OCI-LY7 (cell line): ENCODE measurements at regions not wholly inside any gene's neighbourhood (a gene's known extent, or its start where the extent isn't known, plus 50 kb on each side); places are given as distances from the start of the nearest gene placed in this dataset.

Experiments
- BruUV-seq: library from RNA; stranded (reverse); fragments of 400-500 nt; replicated peaks from 2 replicates; lab custom pipeline; 2021; lab: Mats Ljungman, UMichigan
- CTCF ChIA-PET: fragments of 300-600 bp; sonication (Branson Sonifier 250); formaldehyde crosslinking; loops from one replicate; lab custom pipeline; 2022; ENCODE audit warnings: antibody characterized with exemption; ENCODE audit not compliant: unreplicated experiment; lab: Charles Lee
- POLR2A ChIA-PET: fragments of 300-600 bp; sonication (Branson Sonifier 250); formaldehyde crosslinking; loops from one replicate; lab custom pipeline; 2022; ENCODE audit warnings: antibody characterized with exemption; lab: Charles Lee
- DNase-seq: peaks from one replicate; pipeline ENCODE4 v3.0.0-alpha.2; 2015; ENCODE audit warnings: low spot score
- H2AFZ ChIP-seq: fragments of 200-600 bp; sonication (generic), shearing (Covaris generic); 2 replicates; pipeline ENCODE4 v1.6.1; 2014; ENCODE audit warnings: mild to moderate bottlenecking, antibody characterized with exemption, low read length, moderate library complexity
- H3K27ac ChIP-seq: fragments of 200-600 bp; sonication (generic); 2 replicates; pipeline ENCODE4 v1.5.1; 2014; ENCODE audit warnings: mixed run types, low read depth, mild to moderate bottlenecking, moderate library complexity, low read length, inconsistent platforms; ENCODE audit not compliant: poor library complexity, severe bottlenecking
- H3K36me3 ChIP-seq: fragments of 200-600 bp; sonication (generic); 2 replicates; pipeline ENCODE4 v1.6.1; 2014; ENCODE audit warnings: mild to moderate bottlenecking, antibody characterized with exemption, low read length, moderate library complexity, mixed read lengths; ENCODE audit not compliant: insufficient read depth
- H3K4me1 ChIP-seq: fragments of 200-600 bp; sonication (generic); 2 replicates; pipeline ENCODE4 v1.5.1; 2014; ENCODE audit warnings: mild to moderate bottlenecking, low read length; ENCODE audit not compliant: insufficient read depth, poor library complexity, severe bottlenecking
- H3K4me2 ChIP-seq: fragments of 200-600 bp; sonication (generic); 2 replicates; pipeline ENCODE4 v1.6.1; 2014; ENCODE audit warnings: mild to moderate bottlenecking, low read length
- H3K4me3 ChIP-seq: fragments of 200-600 bp; sonication (generic); 2 replicates; pipeline ENCODE4 v1.5.1; 2014; ENCODE audit warnings: mild to moderate bottlenecking, low read depth, low read length; ENCODE audit not compliant: poor library complexity, severe bottlenecking
- H3K79me2 ChIP-seq: fragments of 200-600 bp; sonication (generic); 2 replicates; pipeline ENCODE4 v1.6.1; 2016; ENCODE audit warnings: low read depth, mild to moderate bottlenecking, low read length, moderate library complexity, mixed read lengths; ENCODE audit not compliant: insufficient read depth
- H3K9me2 ChIP-seq: fragments of 200-600 bp; sonication (generic); 2 replicates; pipeline ENCODE4 v1.6.1; 2016; ENCODE audit warnings: mild to moderate bottlenecking, low read length, mixed read lengths; ENCODE audit not compliant: insufficient read depth
- H3K9me3 ChIP-seq: fragments of 200-600 bp; sonication (generic); 2 replicates; pipeline ENCODE4 v1.6.1; 2014; ENCODE audit warnings: mild to moderate bottlenecking, mixed run types, low read length, mixed read lengths
- H4K20me1 ChIP-seq: fragments of 200-600 bp; sonication (generic); 2 replicates; pipeline ENCODE4 v1.6.1; 2014; ENCODE audit warnings: mild to moderate bottlenecking, antibody characterized with exemption, low read length, moderate library complexity, mixed read lengths; ENCODE audit not compliant: insufficient read depth
- CTCF ChIP-seq: fragments of 200-600 bp; sonication (generic); conservative IDR thresholded peaks from 2 replicates; pipeline ENCODE4 v1.5.1; 2014; ENCODE audit warnings: mild to moderate bottlenecking, antibody characterized with exemption, low read length, moderate library complexity, mixed read lengths
- EZH2phosphoT487 ChIP-seq: fragments of 200-600 bp; sonication (generic); IDR thresholded peaks from 2 replicates; pipeline ENCODE4 v1.6.1; 2018; ENCODE audit warnings: low read depth, borderline replicate concordance, mild to moderate bottlenecking, mixed run types, antibody characterized with exemption, low read length, moderate library complexity, mixed read lengths
- intact Hi-C: fragments of 100-400 bp; cut with micrococcal nuclease; formaldehyde crosslinking; loops from one replicate; pipeline ENCODE4 v1.10.0; 2022; ENCODE audit not compliant: unreplicated experiment

- no peak for DNase-seq
- Histone ChIP-seq H3K36me3 (no peaks in the 10 kb centered on the region), H4K20me1 (no peaks in the 10 kb centered on the region), H3K27ac (no peak overlapping the region), H3K4me1 (no peaks in the 10 kb centered on the region), H3K9me3 (no peaks in the 10 kb centered on the region), H2AFZ (no peak overlapping the region), H3K4me3 (no peak overlapping the region), H3K79me2 (no peaks in the 10 kb centered on the region), H3K4me2 (no peak overlapping the region), H3K9me2 (no peaks in the 10 kb centered on the region)
- intact Hi-C loops: no loop called here
- TF ChIP-seq EZH2phosphoT487 (no peak), CTCF (no peak)
- BruUV-seq: no TSS peak
- ChIA-PET CTCF (no interaction called here), POLR2A (interaction anchor here (0.7 kb wide), 1 partner anchor 1764 kb away, joined by 3 read pairs; no protein-coding TSS in a partner anchor)
These were observed 308.0 kb downstream of the NXPE2 start for GRCh38 chr11:114986365-114986764.

DNA sequence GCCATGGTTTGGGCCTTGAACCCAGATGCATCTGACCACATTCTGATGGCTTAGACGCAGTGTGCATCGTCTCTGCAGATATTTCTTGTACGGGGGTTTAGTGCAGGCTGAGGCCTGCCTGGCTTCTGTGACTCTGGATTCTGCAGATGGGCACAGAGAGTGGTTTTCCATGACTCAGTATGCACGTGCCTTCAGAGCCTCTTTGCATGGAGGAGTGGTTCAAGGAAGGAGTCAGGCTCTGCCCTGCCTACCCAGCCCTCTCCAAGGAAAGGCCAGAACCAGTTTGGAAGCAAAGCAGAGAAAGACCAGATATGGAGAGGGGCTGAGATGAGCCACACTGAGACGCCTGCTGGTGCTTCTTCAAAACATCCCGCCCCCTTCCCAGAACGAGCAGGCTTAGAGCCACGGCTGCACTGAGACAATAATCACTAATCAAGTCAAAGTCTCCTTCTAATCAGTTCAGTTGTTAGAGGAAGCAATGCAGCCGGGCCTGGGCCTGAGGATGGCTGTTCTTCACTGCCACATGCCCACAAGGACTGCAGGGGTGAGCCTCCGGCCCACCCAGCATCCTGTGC, 308.9 kb downstream of the NXPE2 start:
- CTCF ChIA-PET: no interaction called here
- Histone ChIP-seq H3K9me3 (no peaks in the 10 kb centered on the region), H3K4me1 (no peaks in the 10 kb centered on the region), H3K4me3 (no peak overlapping the region), H3K36me3 (no peaks in the 10 kb centered on the region), H3K4me2 (no peak overlapping the region), H3K79me2 (no peaks in the 10 kb centered on the region), H2AFZ (no peak overlapping the region), H4K20me1 (no peaks in the 10 kb centered on the region), H3K9me2 (no peaks in the 10 kb centered on the region), H3K27ac (no peak overlapping the region)
- POLR2A ChIA-PET: interaction anchor here (0.7 kb wide), 1 partner anchor 1765 kb away, joined by 3 read pairs; no protein-coding TSS in a partner anchor
- intact Hi-C loops: no loop called here
- TF ChIP-seq CTCF: no peak
- TF ChIP-seq EZH2phosphoT487: no peak
- no peak for DNase-seq
- no TSS peak for BruUV-seq

DNA sequence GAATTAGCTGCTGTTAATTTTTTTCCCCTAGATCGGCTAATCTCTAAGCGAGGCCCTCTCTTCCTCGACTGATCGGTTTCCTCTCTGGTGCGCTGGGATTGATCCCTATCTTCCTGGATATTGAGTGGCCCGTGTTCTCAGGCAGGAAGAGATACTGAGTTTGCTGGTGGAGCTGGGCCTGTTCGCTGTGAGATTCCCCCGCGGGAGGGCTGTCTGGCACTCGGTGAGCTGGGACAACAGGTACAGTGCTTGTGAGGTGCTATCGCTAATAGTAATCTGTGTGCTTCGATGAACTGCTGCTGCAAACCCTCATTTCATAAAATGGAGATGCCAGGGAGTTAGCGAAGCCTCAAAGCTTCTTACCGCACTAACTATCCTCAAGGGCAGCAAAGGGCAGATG, 310.3 kb downstream of the NXPE2 start:
- Histone ChIP-seq H4K20me1 (no peaks in the 10 kb centered on the region), H3K9me3 (no peaks in the 10 kb centered on the region), H3K79me2 (no peaks in the 10 kb centered on the region), H3K9me2 (no peaks in the 10 kb centered on the region), H2AFZ (no peak overlapping the region), H3K36me3 (no peaks in the 10 kb centered on the region), H3K4me1 (no peaks in the 10 kb centered on the region), H3K4me2 (no peak overlapping the region), H3K4me3 (no peak overlapping the region), H3K27ac (no peak overlapping the region)
- BruUV-seq: no TSS peak
- no peak for DNase-seq
- intact Hi-C loops: no loop called here
- TF ChIP-seq EZH2phosphoT487 (no peak), CTCF (no peak)
- POLR2A ChIA-PET: interaction anchor here (0.6 kb wide), 1 partner anchor 655 kb away, joined by 3 read pairs; no protein-coding TSS in a partner anchor
- CTCF ChIA-PET: no interaction called here
